Left forelimb (tissue), 1 donor: ENCODE measurements at regions not wholly inside any gene's neighbourhood (a gene's known extent, or its start where the extent isn't known, plus 50 kb on each side); places are given as distances from the start of the nearest gene placed in this dataset.
"Not testable (repeated sequence)": the region's sequence is repeated elsewhere in the genome, so short reads cannot be mapped to it uniquely, and the experiment has no call there.

ENCODE experiments used
- DNase-seq: peaks from one replicate; pipeline ENCODE4 v3.0.0-alpha.2; 2018; ENCODE audit warnings: low spot score

DNA sequence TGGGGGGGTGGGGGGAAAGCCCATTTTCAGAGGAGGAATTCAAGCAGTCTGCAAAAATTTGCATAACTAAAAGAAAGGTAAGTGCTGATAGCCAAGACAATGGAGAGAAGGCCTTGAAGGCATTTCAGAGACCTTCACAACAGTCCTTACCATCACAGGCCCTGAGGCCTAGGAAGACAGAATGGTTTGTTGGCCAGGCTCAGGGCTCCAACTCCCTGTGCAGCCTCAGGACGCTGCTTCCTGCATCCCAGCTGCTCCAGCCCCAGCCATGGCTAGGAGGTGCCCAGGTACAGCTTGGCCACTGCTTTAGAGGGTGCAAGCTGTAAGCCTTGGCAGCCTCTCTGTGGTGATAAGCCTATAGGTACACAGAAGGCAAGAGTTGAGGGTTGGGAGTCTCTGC lies 571.6 kb downstream of the MATN1 start:
- DNase-seq, result no peak

- DNase-seq, result no peak
Measured at GRCh38 chr1:30151119-30151518, 572.3 kb downstream of the MATN1 start.

- no peak for DNase-seq
Measured at GRCh38 chr1:30149226-30149625, 574.2 kb downstream of the MATN1 start.

GRCh38 chr1:30148676-30149075 lies 574.7 kb downstream of the MATN1 start:
- no peak for DNase-seq

- DNase-seq, result no peak
Measured at GRCh38 chr1:30147188-30147587, 576.2 kb downstream of the MATN1 start.

DNA sequence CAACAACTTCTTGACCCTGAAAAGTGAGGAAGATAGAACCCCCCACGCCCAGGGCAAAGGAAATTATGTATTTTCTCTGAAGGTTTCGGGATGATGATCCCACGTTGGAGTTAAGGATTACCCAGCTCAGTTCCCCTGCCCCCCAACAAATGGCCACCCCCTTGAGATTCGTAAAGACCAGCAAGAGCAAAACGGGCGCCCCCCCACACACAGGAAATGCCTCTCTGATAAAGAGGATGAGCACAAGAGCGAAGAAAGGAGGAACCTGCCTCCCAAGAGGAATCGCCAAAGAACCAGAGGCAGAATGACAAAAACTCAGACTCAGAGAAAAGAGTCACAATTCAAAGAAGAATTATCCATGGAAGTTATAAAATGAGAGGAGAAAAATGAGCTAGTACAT lies 576.9 kb downstream of the MATN1 start:
- no peak for DNase-seq

- DNase-seq, result no peak
Measured at GRCh38 chr1:30145723-30146303, 577.6 kb downstream of the MATN1 start.

DNA sequence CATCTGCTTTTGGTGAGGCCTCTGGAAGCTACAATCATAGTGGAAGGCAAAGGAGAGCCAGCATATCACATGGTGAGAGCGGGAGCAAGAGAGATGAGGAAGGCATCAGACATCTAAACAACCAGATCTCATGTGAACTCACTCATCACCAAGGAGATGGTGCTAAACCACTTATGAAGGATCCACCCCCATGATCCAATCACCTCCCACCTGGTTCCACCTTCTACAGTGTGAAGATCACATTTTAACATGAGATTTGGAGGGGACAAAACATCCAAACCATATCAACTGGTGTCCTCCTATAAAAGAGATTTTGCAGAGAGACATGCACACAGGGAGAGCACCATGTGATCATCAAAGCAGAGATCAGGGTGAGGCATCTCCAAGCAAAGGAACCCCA lies 578.6 kb downstream of the MATN1 start:
- DNase-seq, result no peak

DNA sequence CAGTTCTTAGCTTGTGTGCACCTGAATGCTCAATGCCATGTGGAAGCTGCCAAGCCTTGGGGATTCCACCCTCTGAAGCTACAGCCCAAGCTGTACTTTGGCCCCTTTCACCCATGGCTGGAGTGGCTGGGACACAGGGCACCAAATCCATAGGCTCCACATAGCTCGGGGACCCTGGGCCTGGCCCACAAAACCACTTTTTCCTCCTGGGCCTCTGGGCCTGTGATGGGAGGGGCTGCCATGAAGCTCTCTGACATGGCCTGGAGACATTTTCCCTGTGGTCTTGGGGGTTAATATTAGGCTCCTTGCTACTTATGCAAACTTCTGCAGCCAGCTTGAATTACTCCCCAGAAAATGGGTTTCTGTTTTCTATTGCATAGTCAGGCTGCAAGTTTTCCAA lies 579.9 kb downstream of the MATN1 start:
- no peak for DNase-seq

DNA sequence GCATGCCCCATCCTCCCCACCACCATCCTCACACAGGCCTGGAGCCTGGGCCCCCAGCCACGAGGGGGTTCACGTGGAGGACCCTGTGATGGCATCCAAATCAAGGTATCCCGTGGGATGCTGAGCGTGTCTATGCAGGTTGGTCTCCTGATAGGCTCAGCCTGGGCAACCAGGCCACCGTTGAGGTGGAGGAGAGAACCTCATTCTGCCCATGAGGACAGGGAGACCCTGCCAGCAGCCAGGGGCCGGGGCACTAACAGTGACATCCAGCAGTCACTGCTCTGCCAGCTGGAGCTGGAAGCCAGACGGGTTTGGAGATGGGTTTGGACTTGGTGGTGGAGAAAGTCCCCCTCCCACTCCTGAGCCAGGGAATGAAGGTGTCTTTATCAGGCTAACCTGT lies 582.8 kb downstream of the MATN1 start:
- peak; percentile 38 for DNase-seq

DNA sequence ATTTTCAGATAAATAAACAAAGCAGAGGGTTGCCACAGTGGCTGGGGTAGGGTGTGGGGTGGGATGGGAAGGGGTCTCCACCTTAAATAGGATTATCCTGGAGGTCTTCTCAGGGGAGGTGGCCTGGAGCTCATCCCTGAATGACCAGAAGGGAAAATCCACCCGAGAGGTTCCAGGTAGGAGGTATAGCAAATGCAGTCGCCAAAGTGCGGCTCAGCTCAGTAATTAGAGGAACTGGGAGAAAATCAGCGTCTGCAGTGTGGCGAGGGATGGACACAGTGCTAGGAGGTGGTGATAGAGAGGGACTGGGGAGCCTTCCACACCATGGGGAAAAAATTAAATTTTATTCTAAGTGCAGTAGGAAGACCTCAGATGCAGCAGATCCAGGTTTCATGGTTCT lies 584.5 kb downstream of the MATN1 start:
- DNase-seq, result peak; percentile 38

- DNase-seq, result no peak
Measured at GRCh38 chr1:30137001-30137400, 586.4 kb downstream of the MATN1 start.

GRCh38 chr1:30135698-30136097 lies 587.7 kb downstream of the MATN1 start:
- DNase-seq, result no peak

- DNase-seq, result peak; percentile 56
Measured at GRCh38 chr1:30134466-30135217, 588.7 kb downstream of the MATN1 start.

DNA sequence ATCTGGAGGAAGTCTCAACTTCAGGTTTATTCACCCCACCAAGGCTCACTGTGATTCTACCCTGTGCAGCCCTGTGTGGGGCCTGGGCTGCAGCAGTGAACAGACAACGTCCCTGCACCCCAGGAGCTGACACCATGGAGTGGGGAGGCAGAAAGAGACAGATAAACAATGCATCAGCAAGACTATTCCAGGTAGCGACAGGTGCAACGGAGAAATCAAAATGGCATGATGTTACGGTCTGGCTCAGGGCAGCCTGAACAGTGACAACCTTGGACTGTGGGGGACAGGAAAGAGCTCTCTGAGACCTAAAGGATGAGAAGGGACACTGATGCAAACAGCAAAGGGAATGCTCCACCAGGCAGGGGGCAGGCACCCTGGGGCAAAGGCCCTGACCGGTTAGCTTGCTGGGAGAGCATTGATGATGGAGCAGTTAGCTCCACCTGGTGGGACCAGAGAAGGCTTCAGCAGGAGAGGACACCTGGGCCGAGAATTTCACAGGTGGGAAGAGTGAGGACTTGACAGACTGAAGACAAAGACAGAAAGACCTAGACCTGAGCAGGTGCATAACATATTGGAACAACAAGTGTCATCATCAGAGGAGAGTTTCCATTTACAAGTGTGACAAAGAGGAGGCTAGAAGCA lies 589.9 kb downstream of the MATN1 start:
- DNase-seq, result peak; percentile 31

GRCh38 chr1:30132602-30133286 lies 590.6 kb downstream of the MATN1 start:
- peak; percentile 51 for DNase-seq

DNA sequence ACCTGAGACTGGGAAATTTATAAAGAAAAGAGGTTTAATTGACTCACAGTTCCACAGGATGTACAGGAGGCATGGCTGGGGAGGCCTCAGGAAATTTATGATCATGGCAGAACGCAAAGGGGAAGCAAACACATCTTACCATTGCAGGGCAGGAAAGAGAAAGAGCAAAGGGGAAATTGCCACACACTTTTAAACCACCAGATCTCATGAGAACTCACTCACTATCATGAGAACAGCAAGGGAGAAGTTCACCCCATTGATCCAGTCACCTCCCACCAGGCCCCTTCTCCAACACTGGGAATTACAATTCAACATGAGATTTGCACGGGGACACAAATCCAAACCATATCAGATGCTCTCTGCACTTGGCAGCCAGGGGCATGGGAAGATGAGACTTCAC lies 592.8 kb downstream of the MATN1 start:
- not testable (repeated sequence) for DNase-seq

DNA sequence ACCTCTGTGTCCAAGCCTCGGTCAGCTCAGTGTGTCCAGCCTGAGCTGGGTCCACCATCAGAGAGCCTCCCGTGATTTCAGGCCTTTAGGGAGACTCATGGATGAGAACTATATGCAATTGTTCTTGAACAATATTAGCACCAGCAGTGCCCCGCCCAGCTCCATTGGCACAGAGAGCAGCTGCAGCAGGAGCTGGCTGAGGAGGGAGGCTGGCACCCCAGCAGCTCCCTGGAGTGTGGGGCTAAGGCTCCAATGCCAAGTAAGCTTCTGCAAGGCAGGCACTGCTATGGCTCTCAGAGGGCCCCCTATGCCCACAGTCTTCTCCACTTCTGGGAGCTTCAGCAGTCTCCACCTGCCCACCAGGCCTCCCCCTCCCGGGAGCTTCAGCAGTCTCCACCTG lies 593.3 kb downstream of the MATN1 start:
- no peak for DNase-seq

DNA sequence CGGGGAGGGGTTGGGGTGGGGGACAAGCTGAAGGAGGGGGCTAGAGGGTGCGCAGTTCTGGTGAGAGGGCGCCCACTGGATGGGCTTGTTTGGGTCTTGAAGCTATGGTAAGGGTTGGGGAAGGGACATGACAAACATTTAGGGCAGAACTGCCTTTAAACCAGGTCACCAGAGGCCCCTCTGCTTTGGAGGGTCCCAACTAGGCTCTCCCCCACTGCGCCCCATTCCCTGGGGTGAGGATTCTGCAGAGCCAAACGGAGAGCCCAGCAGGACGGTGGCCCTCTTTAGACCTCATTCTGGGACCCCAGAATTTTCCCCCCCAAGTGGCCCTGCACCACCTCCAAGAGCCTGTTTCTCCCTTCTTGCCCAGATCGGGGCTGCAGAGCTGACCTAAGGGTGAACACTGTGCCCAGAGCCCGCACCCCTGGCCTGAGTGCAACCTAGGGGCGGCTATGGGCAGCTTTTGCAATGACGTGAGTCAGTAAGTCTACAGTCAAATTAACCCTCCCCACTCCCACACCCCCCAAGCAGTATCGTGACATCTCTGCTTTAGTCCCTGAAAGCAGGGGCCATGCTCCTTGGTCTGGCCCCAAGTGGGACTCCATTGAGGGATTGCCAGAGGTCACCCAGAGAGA lies 593.8 kb downstream of the MATN1 start:
- DNase-seq, result no peak

DNA sequence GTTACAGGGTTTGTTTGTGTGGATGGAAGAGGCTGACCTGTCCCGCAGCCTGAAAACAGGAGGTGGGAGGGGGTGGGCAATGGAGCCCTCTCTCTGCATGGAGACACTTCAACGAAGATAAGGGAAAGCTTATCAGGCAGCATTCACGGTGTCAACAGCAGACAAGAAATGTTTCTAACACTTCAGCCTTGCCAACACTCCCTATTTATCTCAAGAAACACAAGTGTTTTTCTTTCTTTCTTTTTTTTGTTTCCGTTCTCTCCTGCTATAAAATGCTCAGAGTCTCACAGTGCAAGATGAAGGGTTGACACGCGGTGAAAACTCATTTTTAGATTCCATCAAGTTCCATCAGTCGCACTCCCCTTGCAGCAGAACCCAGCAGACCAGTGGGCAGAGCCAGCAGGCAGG lies 594.4 kb downstream of the MATN1 start:
- no peak for DNase-seq

DNA sequence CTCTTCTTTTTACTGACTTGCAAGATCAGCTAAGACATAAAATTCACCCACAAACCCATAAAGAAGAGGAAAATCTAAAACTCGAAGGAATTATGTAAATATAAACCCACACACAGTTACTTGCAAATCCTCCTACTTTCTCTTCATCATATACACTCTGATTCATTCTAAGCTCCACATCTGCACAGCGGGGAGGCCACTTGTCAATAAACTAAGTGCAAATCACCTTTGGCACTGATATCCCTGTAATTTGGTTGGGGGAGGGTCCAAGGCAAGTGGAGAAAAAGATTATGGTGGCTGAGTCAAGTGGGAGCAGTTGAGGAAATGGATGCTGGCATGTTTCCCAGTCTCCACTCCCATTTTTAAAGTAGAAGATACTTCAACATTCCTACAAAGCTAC lies 596.5 kb downstream of the MATN1 start:
- no peak for DNase-seq

- no peak for DNase-seq
Measured at GRCh38 chr1:30125821-30126170, 597.6 kb downstream of the MATN1 start.
